ENCODE measurements at regions not wholly inside any gene's neighbourhood (a gene's known extent, or its start where the extent isn't known, plus 50 kb on each side); places are given as distances from the start of the nearest gene placed in this dataset.
"Not testable (repeated sequence)": the region's sequence is repeated elsewhere in the genome, so short reads cannot be mapped to it uniquely, and the experiment has no call there.

DNA sequence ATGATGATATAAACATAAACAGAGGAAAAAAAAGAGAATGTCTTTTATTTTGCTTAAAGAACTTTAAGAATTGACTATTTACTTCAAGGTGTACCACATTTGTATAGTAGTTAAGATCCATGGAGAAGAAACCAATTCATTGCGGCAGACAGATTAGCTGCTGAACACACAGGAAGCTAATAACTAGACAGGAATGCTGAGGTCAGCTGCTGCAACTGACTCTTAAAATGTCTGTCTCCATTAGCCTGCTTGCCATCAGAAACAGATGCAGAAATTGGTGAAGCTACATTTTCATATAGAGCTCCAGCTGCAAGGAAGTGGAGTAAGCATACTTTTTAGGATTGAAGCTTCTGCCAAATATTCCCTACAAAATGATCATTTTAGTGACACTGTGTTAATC, 939.5 kb downstream of the EPHA7 start:
- no peak for DNase-seq

DNA sequence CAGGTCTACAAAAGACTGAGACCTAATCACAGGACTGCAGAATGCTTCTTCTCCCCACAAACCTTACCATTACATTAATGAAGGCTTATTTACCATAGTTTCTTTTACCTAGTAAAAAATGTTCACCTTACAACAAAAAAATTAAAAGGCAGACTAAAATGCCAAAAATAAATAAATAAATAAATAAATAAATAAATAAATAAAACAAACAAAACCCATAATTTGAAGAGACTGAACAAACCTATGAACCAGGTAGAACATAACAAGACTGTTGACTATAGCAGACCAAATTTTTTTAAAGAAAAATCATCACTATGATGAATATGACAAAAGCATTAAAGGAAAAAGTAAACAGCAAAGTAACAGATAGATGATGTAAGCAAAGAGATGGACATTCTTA, 946.3 kb downstream of the EPHA7 start:
- no peak for DNase-seq

DNA sequence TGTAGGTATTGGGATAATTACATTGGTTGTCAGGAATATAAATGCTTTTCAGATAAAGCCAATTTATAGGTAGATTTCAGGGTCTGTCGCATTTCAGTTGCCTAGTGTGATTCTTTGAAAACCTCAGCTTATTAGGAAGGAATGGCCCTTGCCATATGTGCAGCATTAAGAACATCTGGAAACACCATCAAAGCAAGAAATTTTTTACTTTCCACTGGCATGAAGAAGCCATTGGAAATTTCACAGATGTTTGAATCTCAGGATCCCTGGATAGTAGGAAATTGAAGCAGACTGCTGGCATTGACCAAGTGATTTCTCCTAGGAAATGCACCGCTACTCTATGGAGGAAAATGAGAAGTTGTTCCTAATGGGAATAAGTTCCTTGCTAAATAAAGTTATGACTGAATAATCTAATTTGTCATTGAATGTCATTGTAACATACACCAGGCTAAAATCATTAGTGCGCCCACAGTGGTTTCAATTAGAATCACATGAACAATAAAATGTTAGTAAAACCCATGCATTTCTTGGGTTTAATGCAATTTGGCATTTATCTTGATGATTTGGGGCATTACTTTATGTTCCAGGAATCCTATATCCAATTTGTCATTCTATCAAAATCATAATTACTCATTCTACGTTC, 950.1 kb downstream of the EPHA7 start:
- DNase-seq: no peak

DNA sequence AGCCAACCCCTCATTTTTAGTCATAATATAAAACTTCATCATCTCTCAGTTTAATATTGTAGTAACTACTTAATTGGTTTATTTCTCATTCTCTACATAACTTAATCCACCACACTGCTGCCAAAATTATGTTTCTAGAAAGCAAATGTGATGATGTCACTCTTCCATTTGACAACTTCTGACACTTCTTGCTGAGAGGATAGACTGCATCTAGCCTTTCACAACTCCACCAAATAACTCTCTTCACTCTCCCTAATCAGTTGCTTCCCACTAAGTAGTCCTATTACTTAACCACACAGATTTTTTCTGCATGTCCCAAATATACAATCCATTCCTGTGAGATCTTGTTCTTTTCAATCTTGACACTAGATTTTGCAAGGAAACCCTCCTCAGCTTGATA, 951.3 kb downstream of the EPHA7 start:
- no peak for DNase-seq

DNA sequence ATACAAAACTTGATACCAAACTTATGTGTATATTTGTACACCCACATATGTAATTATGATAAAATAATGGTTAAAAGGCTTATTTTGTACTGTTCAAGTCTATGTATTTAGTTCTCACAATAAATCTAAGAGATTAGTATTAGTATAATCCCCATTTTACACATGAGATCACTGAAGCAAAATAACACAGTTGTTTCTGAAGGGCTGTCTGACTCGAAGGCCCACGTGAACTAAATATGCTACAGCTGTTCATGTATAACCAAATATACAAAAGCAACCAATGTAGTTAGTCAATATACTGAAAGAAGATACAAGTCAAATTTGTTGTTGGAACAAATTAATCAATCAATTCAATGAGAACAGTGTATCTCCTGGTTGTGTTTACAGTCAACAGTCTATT, 959.2 kb downstream of the EPHA7 start:
- no peak for DNase-seq

DNA sequence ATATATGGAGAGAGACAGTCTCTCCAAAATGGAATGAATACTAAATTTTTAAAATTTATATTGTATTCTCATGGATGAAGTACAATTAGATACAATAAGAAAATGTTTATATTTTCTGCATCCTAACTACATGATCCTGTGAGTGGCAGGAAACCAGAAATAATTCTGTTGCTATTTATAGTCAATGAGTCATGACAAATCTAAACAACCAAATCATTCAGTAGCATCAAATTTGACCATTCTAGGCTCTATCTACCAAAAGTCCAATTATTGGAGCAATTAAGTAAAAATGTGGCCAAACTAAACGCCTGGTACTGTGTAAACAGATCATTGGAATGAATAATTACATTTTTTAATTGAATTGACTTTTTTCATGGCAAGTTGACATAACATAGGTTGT, 959.8 kb downstream of the EPHA7 start:
- DNase-seq: no peak

DNA sequence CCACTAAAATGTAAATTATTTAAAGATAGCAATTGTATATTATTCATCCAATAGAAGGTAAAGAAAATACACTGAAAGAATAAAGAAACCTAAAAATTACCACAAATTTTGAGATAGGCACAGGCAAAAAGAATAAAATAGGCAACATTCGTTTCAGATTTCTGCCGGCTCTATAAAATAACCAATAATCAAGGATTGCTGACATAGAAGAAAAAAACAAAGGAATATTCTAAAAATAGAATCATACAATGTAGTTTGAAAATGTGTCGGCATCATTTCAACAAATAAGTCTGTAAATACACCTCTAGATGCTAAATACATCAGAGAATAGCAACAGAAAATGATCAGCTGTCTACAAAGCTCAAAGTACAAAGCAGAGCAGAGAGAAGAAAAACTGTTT, 973.3 kb downstream of the EPHA7 start:
- DNase-seq: no peak

DNA sequence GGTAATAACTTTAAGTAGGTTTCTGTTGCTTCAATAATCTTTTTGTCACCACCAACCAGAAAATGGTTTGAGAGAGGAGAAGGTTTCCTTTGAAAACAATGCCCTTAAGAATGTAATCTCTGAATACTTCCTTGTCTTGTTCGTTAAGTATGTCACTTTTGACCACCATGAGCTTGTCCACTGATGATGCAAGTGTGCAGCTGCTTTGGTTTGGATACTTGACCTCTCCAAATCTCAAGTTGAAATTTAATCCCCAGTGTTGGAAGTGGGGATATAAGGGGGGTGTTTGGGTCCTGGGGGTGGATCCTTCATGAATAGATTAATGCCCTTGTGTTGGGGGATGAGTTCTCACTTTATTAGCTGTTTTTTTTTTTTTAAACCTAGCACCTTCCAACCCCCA, 985.4 kb downstream of the EPHA7 start:
- no peak for DNase-seq

DNA sequence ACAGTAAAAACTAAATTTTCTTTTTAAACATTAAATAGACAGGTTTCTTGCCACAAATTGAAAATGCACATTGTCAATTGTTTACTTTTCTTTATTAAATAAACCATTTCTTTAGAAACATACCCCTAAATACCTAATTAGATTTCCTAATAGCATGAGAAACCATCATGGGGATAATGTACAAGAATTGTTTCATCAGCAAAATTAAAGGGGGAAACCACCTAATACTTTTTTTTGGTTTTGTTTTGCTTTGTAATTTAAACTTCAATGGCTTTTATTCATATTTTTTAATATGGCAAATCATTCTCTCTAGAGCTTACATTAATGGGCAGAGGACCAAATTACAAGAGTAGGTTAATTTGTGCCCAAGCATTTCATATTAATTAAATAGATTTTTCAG, 987.9 kb downstream of the EPHA7 start:
- no peak for DNase-seq

DNA sequence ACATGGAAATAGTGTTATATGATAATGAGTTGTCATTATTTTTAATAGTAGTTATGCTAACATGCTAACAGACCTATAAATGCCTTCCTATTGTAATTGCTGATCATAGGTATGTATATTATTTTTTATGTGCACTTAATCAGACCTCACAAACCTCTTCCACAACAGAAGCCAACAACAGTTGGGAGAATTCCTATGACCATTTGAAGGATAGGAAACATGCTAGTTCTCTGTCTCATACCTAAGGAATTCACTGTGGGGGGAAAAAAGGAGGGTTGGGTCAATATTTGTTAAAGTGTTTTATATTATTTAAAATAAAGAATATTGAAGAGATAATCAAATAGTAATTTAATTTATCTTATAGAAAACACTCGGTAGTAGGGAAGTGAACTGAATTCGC, 990.9 kb downstream of the EPHA7 start:
- no peak for DNase-seq

DNA sequence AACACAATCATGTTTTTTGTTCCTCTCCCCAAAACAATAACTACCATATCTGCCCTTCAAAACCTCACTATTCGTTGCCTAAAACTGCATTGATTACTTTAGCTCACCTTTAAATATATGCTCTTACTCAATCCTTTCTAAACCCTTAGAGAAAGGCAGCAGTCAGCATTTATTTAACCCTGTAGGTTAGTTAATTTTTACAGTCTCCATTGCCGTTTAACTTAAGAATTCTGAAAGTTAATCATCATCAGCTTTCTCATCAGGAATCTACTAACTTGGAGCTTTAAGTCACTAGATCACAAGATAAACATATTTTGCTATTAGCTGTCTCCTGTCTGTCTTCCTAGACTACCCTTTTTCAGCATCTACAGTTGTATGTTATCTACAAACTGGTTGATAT, 991.9 kb downstream of the EPHA7 start:
- DNase-seq: no peak

DNA sequence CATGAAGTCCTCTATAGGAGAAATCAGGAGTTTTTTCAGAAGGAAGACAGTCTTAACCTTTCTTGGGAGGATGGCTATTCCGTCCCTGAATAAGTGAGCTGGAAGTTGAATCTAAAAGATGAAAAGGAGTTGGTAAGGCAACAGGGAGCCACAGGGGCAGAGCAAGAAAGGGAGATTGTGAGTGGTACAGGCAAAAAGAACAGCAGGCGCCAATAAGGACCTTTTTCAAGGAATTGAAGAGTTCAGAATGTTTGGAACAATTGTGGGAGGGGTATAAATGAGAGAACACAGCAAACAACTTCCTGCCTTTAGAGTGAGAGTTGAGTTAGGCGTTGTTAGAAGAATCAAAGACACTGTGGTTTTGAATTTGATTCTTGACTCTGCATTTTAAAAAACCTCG, 1003.7 kb downstream of the EPHA7 start:
- DNase-seq: no peak

DNA sequence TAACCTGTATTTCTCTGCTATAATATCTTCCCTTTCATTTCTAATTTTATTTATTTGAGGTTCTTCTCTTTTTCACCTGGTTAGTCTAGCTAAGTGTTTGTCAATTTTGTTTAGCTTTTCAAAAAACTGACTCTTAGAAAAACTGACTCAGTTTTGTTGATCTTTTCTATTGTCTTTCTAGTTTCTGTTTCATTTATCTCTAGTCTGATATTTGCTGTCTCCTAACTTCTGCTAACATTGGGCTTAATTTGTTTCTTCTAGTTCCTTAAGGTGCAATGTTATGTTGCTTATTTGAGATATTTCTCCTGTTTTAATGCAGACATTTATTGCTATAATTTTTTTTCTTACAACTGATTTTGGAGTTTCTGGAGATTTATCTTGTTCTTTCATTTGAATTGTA, 1011.0 kb downstream of the EPHA7 start:
- DNase-seq: no peak

DNA sequence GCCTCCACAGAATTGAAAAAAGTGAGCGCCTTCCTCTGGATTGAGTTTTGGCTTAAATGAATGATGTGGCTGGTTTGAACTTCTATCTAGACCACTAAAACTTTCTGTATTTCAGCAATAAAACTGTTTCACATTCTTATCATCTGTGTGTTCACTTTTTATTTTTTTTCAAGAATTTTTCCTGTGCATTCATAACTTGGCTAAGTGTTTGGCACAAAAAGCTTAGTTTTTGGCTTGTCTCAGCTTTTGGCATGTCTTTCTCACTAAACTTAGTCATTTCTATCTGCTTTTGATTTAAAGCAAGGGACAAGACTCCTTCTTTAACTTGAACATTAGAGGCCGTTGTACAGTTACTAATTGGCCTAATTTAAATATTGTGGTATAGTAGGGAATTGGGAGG, 1015.1 kb downstream of the EPHA7 start:
- no peak for DNase-seq

DNA sequence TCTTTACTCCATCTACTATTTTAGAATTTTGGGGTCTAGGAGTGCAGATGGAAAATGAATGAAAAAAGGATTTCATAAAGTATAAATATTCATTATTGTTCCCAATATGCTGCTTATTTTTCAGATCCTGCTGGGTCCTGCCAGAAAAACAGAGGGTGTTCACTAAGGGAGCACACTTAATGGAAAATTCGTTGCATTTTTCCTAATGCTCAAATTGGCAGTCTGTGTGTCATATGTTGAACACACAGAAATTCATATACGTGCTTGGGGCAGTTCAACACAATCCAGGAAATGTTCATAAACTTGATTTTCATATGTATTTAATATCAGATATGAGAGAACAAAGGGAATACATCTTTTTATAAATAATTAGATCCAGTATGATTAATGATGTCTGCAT, 1019.4 kb downstream of the EPHA7 start:
- no peak for DNase-seq

DNA sequence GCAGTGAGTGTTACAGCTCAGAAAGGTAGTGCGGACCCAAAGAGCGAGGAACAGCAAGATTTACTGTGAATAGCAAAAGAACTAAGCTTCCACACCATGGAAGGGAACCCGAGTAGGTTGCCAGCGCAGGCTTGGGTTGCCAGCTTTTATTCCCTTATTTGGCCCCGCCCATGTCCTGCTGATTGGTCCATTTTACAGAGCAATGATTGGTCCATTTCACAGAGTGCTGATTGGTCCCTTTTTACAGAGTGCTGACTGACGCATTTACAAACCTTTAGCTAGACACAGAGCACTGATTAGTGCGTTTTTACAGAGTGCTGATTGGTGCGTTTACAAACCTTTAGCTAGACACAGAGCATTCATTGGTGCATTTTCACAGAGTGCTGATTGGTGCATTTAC, 1030.7 kb downstream of the EPHA7 start:
- not testable (repeated sequence) for DNase-seq

DNA sequence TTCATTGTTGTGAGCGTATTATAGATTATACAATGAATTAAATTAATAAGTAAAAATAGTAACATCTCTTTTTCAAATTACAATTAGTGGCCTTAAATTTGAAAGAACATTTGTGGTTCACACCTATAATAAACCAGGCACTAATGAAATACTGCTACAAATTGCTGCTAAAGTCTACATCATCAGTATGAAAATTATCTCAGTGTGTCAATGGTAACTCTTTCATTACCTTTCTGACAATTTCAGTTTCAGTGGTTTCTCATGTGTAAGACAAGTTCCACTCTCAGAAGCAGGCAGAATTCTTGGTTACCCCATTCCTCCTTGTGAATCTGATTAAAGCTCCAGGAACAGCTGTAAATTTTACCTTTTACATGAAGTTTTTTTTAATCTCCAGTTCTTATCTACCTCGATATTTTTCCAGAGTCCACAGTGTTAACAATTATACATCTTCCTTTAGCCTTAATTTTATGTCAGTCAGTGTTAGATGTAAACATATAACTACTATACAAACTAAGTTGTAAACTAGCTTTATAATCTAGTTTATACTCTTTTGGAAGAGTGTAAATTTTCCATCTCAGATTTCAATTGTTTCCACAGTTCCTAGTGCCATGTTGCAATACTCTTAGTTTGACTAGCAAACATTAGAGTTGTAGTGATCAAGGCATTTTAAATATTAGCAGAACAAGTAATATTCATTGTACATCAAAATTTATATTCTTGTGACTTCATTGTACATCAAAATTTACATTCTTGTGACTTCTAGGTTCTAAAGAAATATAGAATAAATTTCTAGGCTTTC, 1038.4 kb downstream of the EPHA7 start:
- no peak for DNase-seq

DNA sequence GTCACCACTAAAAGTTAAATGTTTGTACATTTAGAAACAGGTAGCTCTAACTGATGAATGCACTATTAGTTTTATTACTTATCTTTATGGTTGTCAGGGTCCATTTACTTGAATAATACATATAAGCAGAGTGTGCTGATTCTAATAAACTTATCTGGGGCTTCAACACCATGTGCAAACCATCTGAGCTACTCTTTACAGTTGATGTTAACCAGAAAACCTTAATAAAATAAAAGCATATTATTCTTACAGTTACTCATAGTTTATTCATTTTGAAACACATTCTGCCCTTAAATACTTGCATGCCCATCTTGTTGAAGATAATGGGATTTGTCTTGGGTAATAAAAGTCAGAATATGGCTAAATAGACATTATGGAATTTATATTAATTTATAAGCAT, 1042.2 kb downstream of the EPHA7 start:
- DNase-seq: no peak

DNA sequence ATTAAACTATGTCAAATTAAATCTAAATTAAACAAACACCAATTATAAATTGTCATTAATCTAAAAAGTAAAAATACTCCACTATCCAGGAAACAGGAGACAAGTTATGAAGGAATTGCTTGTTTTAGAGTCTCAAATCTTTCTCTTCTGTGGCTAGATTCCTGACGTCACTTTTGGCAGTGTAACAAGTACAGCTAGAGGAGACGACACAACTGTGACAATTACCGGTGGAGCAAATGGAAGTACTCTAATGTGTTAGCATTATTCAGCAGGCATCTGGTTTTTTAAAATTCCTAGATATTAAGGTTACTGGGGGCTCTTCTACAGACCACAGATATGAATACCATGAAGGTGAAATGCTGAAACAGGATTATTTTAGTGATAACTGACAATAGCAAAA, 1042.7 kb downstream of the EPHA7 start:
- DNase-seq: no peak

DNA sequence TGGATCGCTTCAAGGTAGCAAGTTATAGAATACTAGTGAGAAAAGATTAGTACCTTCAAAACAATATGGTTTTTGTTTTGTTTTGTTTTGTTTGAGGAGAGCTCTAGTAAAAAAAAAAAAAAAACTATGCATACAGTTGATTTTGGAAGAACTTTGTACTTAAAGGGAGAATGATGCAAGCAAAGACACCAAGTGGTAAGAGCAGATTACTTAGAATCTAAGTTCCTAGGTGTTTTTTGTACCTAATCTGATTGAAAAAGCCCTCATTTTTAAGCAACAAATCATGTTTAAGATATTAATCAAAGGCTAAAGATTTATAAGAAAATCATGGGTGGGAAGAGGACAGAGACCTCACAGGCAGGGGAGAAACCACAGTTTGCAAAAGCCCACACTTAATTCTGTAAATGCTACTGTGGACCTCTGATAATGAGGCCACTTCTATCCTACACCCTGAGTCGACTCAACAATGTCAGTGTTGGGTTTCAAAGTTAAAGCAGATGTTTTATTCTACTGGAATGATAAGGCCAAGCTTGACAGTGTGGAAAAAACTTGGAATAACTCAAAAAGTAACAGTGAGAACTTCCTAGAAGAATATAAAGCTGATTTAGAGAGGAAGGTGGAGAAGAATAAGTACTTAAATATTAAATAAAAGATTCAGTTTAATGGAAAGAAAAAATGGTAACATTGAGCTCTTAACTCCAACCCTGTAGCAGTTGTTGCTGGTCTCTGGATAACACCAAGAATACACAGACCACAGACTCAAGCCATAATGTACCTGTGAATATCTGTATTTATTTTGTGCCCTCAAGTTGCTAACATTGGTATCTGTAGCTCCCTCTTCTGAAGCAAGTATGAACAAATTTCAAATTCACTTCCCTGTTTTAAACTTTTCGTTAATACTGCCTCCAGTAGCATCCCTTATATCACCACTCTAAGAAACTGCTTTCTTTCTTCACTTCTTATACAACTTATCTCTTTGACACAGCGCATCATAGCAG, 1047.8 kb downstream of the EPHA7 start:
- no peak for DNase-seq

DNA sequence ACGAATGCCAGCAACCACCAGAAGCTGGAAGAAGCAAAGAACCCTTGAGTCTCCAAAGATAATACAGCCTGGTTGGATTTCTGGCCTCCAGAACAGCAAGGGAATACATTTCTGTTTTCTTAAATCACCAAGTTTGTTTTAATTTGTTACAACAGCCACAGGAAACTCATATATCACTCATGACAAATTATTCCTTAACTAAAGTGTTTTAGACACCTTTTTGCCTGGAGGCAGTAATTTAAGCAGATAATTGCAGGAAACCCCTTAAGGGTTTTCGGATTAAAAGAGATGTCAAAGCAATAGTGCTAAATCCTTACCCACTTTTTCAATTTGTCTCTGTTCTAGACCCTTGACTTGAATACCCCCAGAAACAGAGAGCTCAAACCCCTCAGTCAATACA, 1050.0 kb downstream of the EPHA7 start:
- no peak for DNase-seq

DNA sequence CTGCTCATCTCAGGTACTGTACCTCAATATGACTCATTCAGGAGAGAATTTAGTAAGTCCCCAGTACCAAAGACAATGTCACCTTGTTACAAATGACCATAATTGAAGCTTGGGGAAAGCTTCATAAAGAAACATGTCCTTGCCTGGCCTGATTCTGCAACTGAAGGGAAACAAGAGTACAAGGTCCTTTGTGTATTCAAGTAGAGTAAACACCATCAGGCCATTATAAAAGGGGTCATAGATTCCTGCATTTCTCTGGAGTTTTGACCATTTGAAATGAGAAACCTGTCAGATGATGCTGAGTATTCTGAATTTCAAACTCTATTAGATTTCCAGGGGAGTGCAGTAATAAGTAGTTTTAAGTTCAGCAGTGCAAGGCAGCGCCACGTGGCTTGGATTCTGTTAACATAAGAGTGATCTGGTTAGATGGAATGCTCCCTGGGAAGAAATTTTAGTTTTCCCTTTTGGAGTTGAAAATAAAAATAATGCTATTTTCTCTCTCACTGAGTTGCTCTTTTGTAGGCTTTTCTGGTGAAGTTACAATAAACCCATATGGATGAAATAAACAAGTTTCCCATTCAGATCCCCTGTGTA, 1054.3 kb downstream of the EPHA7 start:
- no peak for DNase-seq

DNA sequence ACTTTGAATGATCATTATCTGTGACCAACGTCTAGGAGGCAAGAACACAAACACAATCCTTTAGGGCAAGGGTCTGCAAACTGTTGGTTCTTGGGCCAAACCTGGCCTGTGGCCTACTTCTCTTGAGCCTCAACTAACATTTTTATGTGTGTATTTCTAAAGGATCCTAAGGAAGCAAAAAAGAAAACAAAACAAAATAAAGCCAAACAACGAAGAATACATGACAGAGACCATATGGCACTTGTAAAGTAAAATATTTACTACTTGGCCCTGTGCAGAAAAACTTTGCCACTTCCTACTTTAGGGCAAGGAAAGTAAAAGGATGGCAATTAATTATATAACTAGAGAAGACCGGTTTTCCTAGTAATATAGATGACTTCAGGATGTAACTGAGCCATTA, 1056.2 kb downstream of the EPHA7 start:
- no peak for DNase-seq
